Activated CD4-positive, alpha-beta memory T cell treated with anti-CD3 and anti-CD28 coated beads, Interleukin-2, amount 10 ng/mL, durations not matched to agents 7 days and 5 days (primary cell): ENCODE measurements at regions not wholly inside any gene's neighbourhood (a gene's known extent, or its start where the extent isn't known, plus 50 kb on each side); places are given as distances from the start of the nearest gene placed in this dataset.

Source experiments
- CTCF ChIA-PET: fragments of 350-600 bp; sonication (Branson Sonifier 250); formaldehyde crosslinking; loops from one replicate; lab custom pipeline; 2021; ENCODE audit warnings: antibody characterized with exemption, inconsistent platforms; lab: Charles Lee
- POLR2A ChIA-PET: fragments of 350-600 bp; sonication (Branson Sonifier 250); formaldehyde crosslinking; loops from one replicate; lab custom pipeline; 2021; ENCODE audit warnings: antibody characterized with exemption; lab: Charles Lee
- DNase-seq: peaks from one replicate; pipeline ENCODE4 v3.0.0-alpha.2; 2020
- H3K27ac Mint-ChIP-seq: one replicate; pipeline ENCODE4 v1.8.0; 2021; ENCODE audit warnings: mild to moderate bottlenecking, mixed read lengths
- H3K27me3 Mint-ChIP-seq: one replicate; pipeline ENCODE4 v1.8.0; 2021; ENCODE audit warnings: mixed read lengths
- H3K36me3 Mint-ChIP-seq: one replicate; pipeline ENCODE4 v1.8.0; 2021; ENCODE audit warnings: low read depth, mixed read lengths
- H3K4me1 Mint-ChIP-seq: one replicate; pipeline ENCODE4 v1.8.0; 2021; ENCODE audit warnings: mixed read lengths
- H3K4me3 Mint-ChIP-seq: one replicate; pipeline ENCODE4 v1.8.0; 2021; ENCODE audit warnings: mild to moderate bottlenecking, mixed read lengths
- H3K9me3 Mint-ChIP-seq: one replicate; pipeline ENCODE4 v1.8.0; 2021; ENCODE audit warnings: mixed read lengths

DNA sequence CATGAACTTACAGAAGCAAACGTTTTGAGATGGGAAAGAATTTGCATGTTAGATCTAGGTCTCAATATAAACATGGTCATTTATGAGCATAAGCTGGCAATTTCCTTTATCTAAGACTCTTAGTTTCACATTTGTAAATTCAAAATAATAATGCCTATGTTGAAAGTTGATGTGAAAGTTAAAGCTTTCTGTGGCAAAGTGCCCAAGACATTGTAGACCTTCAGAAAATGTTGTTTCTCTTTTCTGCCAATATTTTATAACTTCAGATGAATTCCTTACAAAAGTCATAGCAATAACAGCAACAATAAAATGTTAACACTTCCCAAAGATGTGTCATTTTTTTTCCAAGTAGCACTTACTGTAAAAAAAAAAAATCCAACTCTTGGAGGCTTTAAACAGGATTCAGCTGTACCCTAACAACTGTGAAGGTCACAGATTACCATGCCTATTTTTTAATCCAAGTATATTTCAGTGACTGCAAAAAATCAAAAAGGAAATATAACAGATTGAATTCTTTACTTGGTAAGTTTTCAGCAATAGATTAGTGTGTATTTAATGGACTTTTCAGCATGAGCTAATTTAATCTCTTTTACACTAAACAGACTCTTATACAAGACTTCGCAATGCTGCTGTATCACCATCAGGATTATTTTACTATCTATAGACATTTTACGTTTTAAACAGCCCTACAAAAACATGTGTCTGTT is 206.5 kb upstream of the PDE5A start:
- CTCF ChIA-PET: no interaction called here

DNA sequence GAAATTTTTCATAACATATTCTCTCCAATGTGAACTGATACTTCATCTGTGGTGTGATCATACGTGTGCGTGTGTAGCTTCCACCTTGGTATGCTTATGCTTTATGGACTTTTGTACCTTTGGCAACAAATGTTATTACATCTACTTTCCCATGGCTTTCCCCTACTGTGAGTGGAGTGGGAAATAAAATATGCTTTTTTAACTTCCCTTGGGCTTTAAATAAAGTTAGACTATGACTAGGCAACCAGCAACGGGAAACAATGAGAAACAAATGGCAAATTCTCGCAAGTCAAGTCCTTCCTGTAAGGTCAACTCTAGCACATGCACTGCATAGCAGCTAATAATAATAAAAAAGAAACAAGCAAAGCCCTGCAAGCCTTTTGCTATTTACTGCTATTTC is 205.0 kb upstream of the PDE5A start:
- POLR2A ChIA-PET: no interaction called here
- no peak for DNase-seq
- Mint-ChIP-seq H3K9me3 (no peaks in the 10 kb centered on the region), H3K27ac (no peak overlapping the region), H3K36me3 (no peaks in the 10 kb centered on the region), H3K4me3 (no peak overlapping the region), H3K27me3 (no peaks in the 10 kb centered on the region), H3K4me1 (no peaks in the 10 kb centered on the region)
- CTCF ChIA-PET: no interaction called here

More for the DNA sequence above, 206.5 kb upstream of the PDE5A start:
- Mint-ChIP-seq H3K4me3 (no peak overlapping the region), H3K27me3 (no peaks in the 10 kb centered on the region), H3K36me3 (no peaks in the 10 kb centered on the region), H3K4me1 (no peaks in the 10 kb centered on the region), H3K27ac (no peak overlapping the region), H3K9me3 (peaks cover 2% of the 10 kb centered on the region)
- DNase-seq: no peak
- POLR2A ChIA-PET: interaction anchor here (0.6 kb wide), 1 partner anchor 13 kb away, joined by 3 read pairs; no protein-coding TSS in a partner anchor

DNA sequence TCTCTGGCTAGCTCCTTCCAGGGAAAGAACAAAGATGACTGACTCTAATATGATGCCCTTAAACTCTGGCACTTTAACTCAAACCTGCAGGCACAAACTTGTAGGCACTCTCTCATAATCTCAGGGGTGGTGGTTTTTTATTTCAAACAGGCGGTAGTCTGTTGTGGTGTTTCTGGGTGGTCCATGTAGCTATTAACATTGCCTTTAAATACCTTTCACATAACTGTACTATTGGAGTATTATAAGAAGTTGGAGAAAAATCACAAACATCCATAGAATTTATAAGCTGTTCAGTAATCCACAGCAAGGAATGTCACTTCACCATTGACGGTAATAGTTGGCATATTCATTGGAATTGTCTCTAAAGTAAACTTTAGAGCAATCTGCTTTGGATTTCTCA is 204.2 kb upstream of the PDE5A start:
- Mint-ChIP-seq H3K4me1 (no peaks in the 10 kb centered on the region), H3K4me3 (no peak overlapping the region), H3K9me3 (no peaks in the 10 kb centered on the region), H3K27ac (no peak overlapping the region), H3K27me3 (no peaks in the 10 kb centered on the region), H3K36me3 (no peaks in the 10 kb centered on the region)
- ChIA-PET POLR2A (no interaction called here), CTCF (no interaction called here)
- DNase-seq: no peak

DNA sequence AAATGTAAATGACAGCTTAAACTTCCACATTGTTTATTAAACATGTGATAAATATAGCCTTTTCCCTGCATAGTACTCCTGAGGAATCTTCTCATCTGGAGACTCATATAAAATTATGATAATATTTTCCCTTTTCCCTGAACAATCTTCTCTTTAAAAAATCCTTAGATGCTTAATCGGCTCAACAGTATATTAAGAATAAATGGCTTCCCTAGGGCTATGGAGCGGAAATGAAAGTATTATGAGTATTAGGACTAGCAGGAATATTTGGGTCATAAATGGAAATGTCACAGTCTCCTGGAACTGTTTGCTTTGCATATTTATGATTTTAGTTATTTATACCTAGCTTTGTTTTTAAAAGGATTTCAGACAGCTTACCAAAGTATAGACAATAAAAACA is 200.7 kb upstream of the PDE5A start:
- POLR2A ChIA-PET: no interaction called here
- Mint-ChIP-seq H3K4me3 (no peak overlapping the region), H3K4me1 (no peaks in the 10 kb centered on the region), H3K36me3 (no peaks in the 10 kb centered on the region), H3K27me3 (no peaks in the 10 kb centered on the region), H3K9me3 (no peaks in the 10 kb centered on the region), H3K27ac (no peak overlapping the region)
- CTCF ChIA-PET: no interaction called here
- DNase-seq: no peak

DNA sequence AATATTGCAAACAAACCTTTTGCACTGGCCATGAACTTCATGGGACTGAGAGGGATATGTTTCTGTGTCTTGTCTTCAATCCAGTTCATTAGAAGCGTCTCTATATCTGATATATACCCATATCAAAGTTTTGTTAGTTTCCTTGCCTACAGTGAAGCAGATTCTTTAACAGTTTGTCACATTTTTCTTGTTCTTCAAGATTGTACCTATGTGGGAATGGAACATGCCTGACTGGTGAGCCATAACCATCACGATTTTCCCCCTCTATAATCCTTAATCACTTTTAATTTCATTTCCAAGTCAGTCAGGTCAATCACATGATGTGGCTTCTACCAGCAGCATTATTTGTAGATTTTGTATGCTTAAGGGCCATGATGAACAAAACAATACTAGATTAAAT is 197.1 kb upstream of the PDE5A start:
- H3K4me1 Mint-ChIP-seq: no peaks in the 10 kb centered on the region
- H3K36me3 Mint-ChIP-seq: no peaks in the 10 kb centered on the region
- H3K27ac Mint-ChIP-seq: no peak overlapping the region
- no peaks in the 10 kb centered on the region for H3K9me3 Mint-ChIP-seq
- ChIA-PET POLR2A (no interaction called here), CTCF (no interaction called here)
- no peak for DNase-seq
- H3K27me3 Mint-ChIP-seq: no peaks in the 10 kb centered on the region
- H3K4me3 Mint-ChIP-seq: no peak overlapping the region

DNA sequence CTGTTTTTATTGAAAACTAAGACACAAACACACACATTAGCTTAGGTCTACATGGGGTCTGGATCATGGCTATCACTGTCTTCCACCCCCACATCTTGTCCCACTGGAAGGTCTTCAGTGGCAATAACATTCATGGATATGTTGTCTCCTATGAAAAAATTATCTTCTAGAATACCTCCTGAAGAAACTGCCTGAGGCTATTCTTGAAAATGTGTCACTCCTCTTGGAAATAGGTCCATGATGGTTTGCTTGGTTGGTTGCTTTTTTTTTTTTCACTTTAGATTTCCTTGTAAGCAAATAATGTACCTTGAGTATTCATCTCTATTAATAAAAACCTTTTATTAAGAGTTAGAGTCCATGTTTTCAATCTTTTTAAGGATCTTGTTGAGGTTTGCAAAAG is 195.3 kb upstream of the PDE5A start:
- DNase-seq: no peak
- H3K9me3 Mint-ChIP-seq: no peaks in the 10 kb centered on the region
- ChIA-PET CTCF (no interaction called here), POLR2A (no interaction called here)
- H3K4me3 Mint-ChIP-seq: no peak overlapping the region
- no peak overlapping the region for H3K27ac Mint-ChIP-seq
- no peaks in the 10 kb centered on the region for H3K36me3 Mint-ChIP-seq
- no peaks in the 10 kb centered on the region for H3K27me3 Mint-ChIP-seq
- H3K4me1 Mint-ChIP-seq: no peaks in the 10 kb centered on the region

DNA sequence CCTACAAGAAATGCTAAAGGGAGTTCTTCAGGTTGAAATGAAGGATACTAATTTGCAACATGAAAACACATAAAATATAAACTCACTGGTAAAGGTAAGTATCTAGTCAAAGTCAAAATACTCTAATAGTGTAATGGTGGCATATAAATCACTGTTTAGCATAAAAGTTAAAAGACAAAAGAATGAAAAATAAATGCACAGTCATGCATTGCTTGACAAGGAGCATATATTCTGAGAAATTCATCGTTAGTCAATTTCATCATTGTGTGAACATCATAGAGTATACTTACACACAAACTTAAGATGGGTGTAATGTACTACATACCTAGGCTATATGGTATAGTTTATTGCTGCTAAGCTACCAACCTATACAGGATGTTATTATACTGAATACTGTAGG is 194.4 kb upstream of the PDE5A start:
- Mint-ChIP-seq H3K36me3 (no peaks in the 10 kb centered on the region), H3K27me3 (no peaks in the 10 kb centered on the region), H3K4me1 (no peaks in the 10 kb centered on the region), H3K4me3 (no peak overlapping the region), H3K9me3 (no peaks in the 10 kb centered on the region), H3K27ac (no peak overlapping the region)
- CTCF ChIA-PET: no interaction called here
- POLR2A ChIA-PET: no interaction called here
- DNase-seq: no peak

DNA sequence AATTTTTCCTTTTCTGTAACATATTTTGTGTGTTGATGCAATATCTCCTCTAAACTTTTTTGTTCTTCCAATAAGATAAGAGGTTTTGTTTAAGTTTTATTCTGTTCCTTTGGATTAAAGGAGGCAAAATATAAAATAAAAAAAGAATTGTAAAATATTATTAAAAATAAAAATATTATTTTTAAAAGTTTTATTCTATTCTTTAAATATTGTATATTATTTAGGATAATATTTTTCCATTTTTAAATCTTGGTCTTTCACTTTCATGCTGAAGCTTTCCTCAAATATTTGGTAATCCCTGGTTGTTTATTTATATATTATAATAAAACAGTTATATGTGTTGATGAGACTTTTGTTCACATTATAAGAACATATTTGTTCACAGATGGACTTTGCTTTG is 187.9 kb upstream of the PDE5A start:
- no peaks in the 10 kb centered on the region for H3K4me1 Mint-ChIP-seq
- no peaks in the 10 kb centered on the region for H3K9me3 Mint-ChIP-seq
- POLR2A ChIA-PET: no interaction called here
- DNase-seq: no peak
- no peak overlapping the region for H3K4me3 Mint-ChIP-seq
- CTCF ChIA-PET: no interaction called here
- no peaks in the 10 kb centered on the region for H3K27me3 Mint-ChIP-seq
- no peaks in the 10 kb centered on the region for H3K36me3 Mint-ChIP-seq
- no peak overlapping the region for H3K27ac Mint-ChIP-seq

DNA sequence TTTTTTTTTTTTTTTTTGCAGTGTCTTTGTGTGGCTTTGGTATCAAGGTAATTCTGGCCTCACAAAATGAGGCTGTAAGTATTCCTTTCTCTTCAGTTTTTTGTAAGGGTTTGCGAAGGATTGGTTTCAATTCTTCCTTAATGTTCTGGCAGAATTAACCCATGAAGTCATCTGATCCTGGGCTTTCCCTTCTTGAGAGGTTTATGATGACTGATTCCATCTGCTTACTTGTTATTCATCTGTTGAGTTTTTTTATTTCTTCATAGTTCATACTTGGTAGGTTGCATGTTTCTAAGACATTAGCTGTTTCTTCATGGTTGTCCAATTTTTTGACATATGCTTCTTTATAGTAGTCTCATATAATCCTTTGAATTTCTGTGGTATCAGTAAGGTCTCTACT is 181.4 kb upstream of the PDE5A start:
- Mint-ChIP-seq H3K27me3 (no peaks in the 10 kb centered on the region), H3K36me3 (no peaks in the 10 kb centered on the region), H3K9me3 (no peaks in the 10 kb centered on the region), H3K4me1 (no peaks in the 10 kb centered on the region), H3K4me3 (no peak overlapping the region), H3K27ac (no peak overlapping the region)
- CTCF ChIA-PET: no interaction called here
- DNase-seq: no peak
- POLR2A ChIA-PET: no interaction called here

DNA sequence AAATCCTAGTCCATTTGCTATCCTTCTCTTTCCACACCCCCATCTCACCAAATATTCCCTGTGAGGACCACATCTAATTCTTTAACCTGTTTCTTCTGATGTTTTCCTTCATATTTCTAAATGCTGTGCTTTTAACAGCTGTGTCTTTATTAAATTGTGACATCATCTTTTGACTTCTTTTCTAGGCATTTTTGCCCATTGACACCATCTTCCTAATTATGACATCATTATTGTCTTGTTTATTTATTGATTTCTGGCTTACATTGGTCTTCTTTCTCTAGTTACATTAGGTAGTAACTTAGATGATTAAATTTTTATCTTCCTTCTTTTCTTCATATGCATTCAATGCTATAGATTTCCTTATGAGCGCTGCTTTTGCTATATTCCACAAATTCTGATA is 175.8 kb upstream of the PDE5A start:
- Mint-ChIP-seq H3K36me3 (no peaks in the 10 kb centered on the region), H3K27ac (no peak overlapping the region), H3K27me3 (no peaks in the 10 kb centered on the region), H3K4me1 (no peaks in the 10 kb centered on the region), H3K9me3 (no peaks in the 10 kb centered on the region), H3K4me3 (no peak overlapping the region)
- no peak for DNase-seq
- ChIA-PET POLR2A (no interaction called here), CTCF (no interaction called here)

DNA sequence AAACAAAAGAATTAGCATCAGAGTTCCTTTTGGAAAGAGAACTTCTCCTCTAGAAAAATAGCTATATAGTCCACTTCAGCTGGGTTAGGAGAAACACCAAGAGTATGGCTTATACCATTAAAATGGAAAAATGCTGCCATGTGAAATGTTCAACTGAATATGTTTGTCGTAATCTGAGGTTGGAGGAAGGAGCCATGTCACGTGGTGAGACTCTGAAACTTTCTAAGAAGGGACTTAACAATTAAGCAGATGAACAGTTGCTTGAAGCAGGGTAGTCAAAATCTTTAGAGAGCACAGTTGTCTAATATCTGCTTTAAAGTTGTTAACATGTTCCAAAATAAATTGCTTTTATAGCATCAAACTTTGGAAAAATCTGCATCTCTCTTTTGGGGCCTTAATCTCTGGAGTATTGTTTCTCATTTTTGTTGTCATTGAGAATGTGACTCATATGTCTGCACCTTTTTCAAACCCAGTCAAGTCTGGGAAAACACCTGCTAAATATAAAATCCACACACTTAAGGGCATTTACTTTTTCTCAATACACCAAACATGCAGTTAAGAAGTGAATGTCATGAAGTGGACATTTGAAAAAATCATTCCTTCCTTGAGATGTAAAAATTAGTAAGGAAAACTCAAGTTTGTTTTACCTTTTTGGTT is 168.8 kb upstream of the PDE5A start:
- no peak overlapping the region for H3K27ac Mint-ChIP-seq
- no peaks in the 10 kb centered on the region for H3K36me3 Mint-ChIP-seq
- H3K27me3 Mint-ChIP-seq: no peaks in the 10 kb centered on the region
- ChIA-PET POLR2A (no interaction called here), CTCF (no interaction called here)
- H3K4me1 Mint-ChIP-seq: no peaks in the 10 kb centered on the region
- no peak for DNase-seq
- no peak overlapping the region for H3K4me3 Mint-ChIP-seq
- no peaks in the 10 kb centered on the region for H3K9me3 Mint-ChIP-seq

DNA sequence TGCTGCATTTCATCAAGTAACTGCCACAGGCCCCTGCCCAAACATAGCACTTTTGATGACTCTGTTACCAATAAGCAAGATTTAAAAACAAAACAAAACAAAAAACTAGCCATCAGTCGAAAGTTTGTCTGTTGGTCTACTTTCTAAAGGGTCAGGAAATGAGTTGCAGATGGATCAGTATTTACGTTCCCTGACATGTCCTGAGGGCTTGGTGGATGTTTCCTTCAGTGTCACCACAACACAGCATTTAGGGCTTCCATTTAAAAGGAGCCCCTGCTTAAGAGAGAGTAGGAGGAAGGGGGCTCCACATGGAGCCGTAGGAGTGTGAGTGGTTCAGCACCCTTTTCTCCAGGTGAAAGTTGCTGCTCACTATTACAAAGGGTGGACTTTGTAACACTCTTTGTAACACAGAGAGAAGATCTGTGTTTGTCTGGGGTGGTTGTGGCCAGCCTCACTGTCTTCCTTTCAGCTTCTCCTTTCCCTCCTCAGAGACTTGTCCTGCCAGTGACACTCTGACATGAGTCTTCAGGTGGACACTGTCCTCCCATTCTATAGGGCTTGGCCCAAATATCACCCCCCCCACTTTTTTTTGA is 167.5 kb upstream of the PDE5A start:
- no peak overlapping the region for H3K4me3 Mint-ChIP-seq
- POLR2A ChIA-PET: no interaction called here
- no peaks in the 10 kb centered on the region for H3K9me3 Mint-ChIP-seq
- no peak overlapping the region for H3K27ac Mint-ChIP-seq
- CTCF ChIA-PET: no interaction called here
- no peak for DNase-seq
- H3K27me3 Mint-ChIP-seq: no peaks in the 10 kb centered on the region
- H3K4me1 Mint-ChIP-seq: no peaks in the 10 kb centered on the region
- no peaks in the 10 kb centered on the region for H3K36me3 Mint-ChIP-seq

DNA sequence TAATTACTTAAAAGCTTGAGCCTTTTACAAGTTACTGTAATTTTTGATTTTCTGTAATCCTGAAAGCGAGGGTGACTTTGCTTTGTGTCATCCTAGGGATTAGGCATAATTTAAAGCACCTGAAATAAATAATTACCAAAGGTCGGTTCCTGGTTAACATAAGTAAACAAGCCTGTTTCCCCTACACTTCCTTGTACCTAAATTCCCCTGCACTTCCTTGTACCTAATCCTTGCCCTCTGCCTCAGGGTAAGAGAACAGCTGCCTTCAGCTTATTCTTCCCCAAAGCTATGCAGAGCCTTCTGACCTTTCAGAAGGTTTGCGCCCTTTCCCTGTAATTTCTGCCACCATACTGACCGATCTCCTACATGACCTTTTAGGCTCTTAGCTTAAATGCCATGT is 166.1 kb upstream of the PDE5A start:
- H3K27me3 Mint-ChIP-seq: no peaks in the 10 kb centered on the region
- ChIA-PET CTCF (no interaction called here), POLR2A (no interaction called here)
- no peaks in the 10 kb centered on the region for H3K4me1 Mint-ChIP-seq
- no peak overlapping the region for H3K4me3 Mint-ChIP-seq
- H3K36me3 Mint-ChIP-seq: no peaks in the 10 kb centered on the region
- no peak for DNase-seq
- H3K9me3 Mint-ChIP-seq: no peaks in the 10 kb centered on the region
- H3K27ac Mint-ChIP-seq: no peak overlapping the region

DNA sequence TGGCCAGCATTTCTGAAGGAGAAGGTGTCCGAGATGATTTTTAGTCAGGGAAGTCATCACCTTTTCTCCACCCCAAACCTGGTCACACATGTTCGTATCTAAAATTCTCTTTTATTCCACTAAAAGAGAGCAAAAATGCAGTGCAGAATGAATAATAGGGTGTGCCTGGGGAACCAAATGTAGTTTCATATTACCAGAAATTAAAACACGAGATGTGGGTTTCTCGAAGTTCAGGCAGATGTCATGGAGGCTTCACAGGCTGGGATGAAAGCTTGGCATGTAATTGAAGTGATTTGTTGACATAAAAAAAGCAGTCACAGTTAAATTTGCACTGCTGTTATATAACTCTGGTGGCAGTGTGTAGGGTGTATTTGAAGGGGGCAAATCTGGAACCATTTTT is 165.5 kb upstream of the PDE5A start:
- DNase-seq: no peak
- H3K4me1 Mint-ChIP-seq: no peaks in the 10 kb centered on the region
- H3K9me3 Mint-ChIP-seq: no peaks in the 10 kb centered on the region
- H3K27me3 Mint-ChIP-seq: no peaks in the 10 kb centered on the region
- POLR2A ChIA-PET: no interaction called here
- H3K36me3 Mint-ChIP-seq: no peaks in the 10 kb centered on the region
- H3K27ac Mint-ChIP-seq: no peak overlapping the region
- H3K4me3 Mint-ChIP-seq: no peak overlapping the region
- CTCF ChIA-PET: no interaction called here
